Kidney tubule cell (primary cell): ENCODE measurements at regions not wholly inside any gene's neighbourhood (a gene's known extent, or its start where the extent isn't known, plus 50 kb on each side); places are given as distances from the start of the nearest gene placed in this dataset.
"Not testable (repeated sequence)": the region's sequence is repeated elsewhere in the genome, so short reads cannot be mapped to it uniquely, and the experiment has no call there.

ENCODE experiments used
- DNase-seq: peaks from one replicate; pipeline ENCODE4 v3.0.0-alpha.2; 2018; ENCODE audit warnings: low spot score

DNA sequence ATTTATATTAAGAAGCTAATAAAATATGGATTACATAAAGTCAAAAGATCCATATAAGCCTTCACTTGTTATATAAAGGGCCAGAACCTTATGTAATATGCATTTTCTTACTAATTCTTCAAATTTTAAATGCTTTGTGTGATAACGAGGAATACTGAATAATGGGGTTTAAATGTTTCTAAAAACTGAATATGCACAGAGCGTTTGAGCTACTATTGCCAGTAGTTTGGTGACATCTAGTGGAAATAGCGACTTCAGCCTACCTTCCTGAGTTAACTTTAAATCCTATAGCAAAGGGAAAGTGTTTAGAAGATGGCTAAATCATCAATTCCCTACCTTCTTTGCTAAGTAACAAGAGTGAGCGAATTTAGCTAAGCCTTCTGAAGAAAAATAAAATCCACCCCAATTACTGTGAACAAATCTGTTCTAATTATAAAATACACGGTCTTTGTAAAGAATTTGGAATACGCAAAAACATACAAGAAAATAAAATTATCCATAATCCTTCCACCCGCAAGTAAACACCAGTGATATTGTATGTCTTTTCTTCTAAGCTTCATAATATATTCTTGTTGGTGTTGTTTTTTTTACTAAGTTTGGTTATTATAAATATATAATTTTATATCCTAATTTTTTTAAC is 115.5 kb upstream of the G2E3 start:
- peak; percentile 28 for DNase-seq

DNA sequence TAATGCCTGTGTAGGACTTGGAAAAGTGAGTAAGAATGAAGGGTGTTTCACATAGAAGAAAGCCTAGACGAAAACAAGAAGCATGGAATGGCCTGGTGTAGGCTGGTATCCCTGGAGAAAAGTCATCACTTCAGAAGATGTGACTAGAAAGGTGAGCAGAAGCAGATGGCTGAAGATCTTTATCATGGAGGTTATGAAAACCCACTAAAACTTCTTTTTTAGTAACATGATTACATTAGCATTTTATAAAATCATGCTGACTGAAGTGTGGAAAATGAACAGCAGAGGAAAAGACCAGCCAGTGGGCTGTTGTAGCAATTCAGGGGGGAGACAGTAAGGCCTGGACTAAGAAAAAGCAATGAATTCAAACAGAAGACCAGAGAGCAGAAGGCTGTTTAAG is 114.5 kb upstream of the G2E3 start:
- no peak for DNase-seq

DNA sequence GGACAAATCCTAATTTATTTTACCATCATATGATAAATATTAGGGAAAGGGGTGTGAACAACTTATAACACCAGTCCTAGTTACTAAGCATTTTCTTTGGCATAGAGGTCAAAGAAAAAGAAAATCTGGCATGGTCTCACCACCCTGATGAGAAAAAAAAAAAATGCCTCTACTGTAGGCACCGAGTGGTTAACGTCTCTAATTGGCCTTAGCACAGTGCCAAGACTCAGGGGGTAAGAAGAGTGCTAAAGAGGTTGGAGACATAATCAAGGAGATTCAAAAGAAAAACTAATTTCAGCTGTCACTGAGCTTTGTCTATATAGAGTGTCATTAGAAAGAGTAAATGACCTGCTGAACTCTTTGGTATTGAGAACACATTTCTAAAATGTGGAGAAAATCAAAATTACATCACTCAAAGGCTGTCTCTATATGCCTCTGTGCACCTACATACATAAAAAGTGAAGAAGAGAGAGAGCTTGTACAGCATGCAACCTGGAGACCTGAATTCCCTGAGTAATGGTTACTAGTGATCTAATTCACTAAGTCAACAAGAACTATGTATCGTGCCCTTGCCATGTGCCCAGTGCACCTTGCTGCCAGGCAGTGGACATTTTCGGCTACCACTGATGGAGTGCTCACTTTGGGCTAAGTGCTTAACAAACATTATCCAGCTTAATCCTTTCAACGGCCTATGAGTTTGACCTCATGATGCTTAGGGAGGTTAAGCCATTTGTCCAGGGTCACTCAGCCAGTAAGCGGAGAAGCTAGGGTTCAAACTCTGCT is 113.8 kb upstream of the G2E3 start:
- DNase-seq: no peak

DNA sequence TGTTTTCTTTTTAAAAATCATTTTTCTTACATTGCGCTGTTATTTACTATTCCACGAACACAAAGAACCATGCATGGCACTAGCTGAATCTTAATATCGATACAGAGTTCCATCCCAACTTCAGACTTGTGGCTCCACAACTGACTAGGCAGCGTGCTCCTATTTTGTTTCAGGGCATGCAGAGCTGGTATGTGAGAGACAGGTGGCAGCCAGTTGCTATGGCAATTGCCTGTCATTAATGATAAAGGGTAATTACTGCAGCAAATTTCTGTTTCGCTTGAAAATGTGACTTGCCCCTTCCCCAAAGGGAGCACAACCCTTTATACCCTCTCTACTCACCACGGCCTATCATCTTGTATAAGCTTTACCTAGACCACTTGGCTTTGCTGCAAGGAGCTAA is 113.1 kb upstream of the G2E3 start:
- no peak for DNase-seq

DNA sequence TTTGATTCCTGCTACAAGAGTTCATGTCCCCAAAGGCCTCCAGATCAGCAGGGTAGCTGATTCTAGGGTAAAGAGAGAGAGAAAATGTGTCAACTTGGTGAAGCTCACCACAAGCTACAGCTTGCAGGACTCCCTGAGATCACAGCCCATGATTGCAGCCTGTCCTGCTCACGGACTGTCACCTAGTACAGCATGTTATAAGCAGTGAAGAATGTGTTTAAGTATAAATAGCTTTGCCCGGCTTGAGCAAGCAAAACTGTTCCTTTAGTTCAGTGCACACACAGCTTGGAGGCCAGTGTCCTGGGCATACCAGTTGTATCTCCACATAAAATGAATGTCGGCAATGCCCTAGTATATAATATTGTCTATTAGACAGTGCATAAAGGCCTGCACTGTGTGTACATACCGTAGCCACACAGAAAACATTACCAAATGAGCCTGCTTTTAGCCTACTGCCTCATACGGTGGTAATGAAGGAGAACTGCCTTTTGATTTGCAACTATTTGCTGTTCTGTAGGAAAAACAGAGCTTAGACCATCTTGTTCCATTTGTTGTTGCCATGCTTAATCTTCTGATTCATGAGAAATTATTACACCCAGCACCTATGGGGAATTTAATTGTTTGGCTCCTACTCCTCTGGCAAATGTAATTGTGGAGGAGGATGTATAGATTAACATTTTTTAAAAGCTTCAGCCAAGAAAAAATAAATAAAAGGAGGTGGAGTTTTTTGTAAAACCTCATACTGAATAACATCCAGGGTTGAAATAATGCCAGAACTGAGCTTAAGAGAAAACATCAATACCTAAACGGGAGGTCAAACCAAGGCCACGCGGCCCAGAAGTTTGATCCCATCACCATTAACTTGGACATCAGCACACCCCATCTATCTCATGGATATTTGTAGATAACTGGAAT is 108.1 kb upstream of the G2E3 start:
- peak; percentile 13 for DNase-seq

DNA sequence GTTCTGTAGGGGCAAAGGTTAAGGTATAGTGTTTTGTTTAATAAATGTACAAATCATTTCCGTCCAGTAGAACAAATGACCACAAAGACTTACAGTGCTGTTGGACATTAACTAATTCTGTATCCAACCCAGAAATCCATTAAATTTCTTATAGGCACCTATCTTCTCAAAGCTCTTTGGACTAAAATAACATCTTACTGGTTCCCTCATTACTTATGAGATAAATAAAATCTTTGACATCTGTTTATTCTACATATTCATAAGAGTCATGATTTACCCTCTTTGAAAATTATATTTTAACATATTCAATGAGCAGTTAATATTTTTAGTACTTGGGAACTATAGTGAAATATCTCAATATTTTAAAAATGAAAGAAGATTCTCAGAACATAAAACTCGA is 102.7 kb upstream of the G2E3 start:
- no peak for DNase-seq

DNA sequence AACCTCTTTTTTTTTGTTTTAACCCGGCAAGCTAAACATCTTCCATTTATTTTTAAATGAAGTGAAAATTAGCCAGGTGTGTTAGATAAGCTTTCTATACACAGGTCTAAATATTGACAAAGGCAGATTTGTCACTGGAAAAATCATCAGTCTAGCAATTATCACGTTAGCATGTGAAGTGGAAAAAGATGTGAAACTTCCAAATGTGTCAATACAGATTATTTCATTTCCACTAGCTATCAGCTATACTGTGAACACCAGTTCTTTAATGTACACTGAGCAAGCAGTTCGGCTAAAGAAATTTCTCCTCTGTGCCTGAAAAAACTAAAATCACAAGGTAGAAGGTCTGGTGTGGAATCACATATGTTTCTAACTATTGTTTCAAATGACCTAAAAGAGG is 96.6 kb upstream of the G2E3 start:
- no peak for DNase-seq

DNA sequence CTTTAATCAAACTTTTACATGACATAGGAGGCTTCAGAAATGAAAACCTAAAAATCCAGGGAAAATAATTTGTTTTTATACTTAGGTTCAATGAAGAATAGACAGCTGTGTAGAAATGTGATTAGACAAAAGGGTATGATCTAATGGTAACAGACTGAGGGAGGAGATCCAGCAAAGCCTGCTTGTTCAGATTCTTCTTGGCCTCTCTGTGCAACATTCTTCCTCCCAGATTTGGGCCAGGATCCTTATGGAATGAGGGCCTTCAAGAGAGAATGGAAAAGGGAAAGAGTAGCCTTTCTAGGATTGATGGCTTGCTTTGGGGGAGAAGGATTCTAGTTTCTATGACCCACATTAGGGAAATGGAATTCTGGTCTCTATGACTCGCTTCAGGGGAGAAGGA is 94.5 kb upstream of the G2E3 start:
- no peak for DNase-seq

DNA sequence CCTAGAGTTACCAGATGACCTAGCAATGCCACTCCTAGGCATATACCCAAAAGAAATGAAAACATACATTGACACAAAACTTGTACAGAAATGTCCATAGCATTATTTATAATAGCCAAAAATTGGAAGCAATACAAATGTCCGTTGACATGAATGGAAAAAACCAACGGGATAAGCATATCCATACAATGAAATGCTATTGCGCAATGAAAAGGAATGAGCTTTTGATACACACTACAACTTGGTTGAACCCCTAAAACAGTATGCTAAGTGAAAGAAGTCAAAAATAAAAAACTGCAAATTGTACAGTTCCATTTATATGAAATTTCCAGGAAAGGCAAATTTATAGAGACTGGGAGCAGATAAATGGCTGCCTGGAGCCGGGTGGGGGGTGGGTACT is 90.6 kb upstream of the G2E3 start:
- DNase-seq: no peak

DNA sequence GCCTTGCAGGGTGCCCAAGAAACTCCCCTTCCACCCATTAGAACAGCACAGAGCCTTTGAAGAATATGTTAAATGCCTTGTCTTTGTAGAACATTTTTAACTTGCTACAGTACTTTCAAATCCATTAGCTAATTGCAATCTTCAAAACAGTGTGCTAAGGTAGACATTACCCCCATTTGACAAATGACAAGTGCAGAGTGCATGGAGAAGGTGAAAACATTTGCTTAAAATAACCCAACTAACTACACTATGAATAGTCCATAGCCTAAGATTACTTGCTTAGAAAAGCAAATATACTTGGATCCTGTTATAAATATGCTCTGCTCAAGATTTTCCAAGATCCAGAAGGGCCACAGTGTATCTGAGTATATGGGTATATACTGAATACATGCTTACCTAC is 87.0 kb upstream of the G2E3 start:
- DNase-seq: no peak

DNA sequence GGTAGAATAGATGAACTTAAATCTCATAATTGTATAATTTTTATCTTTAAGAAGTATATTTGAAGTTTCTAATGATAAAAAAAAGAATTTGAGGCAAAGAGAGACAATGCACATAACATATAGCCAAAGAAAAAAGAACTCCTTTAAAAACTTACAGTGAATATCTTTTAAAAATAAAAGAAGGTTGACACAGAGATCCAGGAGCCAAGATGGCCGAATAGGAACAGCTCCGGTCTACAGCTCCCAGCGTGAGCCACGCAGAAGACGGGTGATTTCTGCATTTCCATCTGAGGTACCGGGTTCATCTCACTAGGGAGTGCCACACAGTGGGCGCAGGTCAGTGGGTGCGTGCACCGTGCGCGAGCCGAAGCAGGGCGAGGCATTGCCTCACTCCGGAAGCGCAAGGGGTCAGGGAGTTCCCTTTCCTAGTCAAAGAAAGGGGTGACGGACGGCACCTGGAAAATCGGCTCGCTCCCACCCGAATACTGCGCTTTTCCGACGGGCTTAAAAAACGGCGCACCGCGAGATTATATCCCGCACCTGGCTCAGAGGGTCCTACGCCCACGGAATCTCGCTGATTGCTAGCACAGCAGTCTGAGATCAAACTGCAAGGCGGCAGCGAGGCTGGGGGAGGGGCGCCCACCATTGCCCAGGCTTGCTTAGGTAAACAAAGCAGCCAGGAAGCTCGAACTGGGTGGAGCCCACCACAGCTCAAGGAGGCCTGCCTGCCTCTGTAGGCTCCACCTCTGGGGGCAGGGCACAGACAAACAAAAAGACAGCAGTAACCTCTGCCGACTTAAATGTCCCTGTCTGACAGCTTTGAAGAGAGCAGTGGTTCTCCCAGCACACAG is 84.9 kb upstream of the G2E3 start:
- DNase-seq: not testable (repeated sequence)

DNA sequence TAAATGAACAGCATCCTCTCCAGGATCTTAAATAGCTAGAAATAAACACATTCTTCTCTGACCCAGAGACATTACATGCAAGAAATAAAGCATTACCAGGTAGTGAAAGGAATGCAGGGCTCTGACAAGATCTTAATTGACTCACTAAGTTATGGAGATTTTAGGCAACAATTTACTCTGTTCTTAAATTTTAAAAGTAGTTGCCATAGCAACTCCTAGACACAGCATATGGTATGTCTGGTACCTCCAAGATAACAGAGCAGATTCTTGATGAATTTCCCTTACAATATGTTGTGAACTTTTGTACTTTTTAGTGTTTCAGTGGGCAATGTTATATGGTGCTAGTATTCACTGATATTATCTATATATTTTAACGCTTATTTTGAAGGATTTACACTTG is 76.7 kb upstream of the G2E3 start:
- no peak for DNase-seq

DNA sequence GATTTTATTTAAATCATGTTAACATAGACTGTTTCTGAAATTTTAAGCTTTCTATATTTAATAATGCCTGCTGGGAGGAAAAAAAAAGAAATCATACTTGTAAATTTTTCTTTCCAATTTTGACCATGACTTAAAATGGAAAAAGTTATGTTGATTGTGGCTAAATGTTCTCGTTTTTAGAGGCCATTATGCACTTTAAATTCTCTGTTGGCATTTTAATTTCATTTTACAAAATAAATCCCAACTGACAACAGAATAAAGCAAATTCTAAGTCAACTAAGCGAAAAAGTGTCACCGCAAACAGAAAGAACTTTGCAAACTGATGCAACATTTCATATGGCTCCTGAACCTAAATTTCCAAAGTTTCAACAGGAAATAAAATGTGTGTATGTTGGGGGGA is 74.8 kb upstream of the G2E3 start:
- DNase-seq: no peak

DNA sequence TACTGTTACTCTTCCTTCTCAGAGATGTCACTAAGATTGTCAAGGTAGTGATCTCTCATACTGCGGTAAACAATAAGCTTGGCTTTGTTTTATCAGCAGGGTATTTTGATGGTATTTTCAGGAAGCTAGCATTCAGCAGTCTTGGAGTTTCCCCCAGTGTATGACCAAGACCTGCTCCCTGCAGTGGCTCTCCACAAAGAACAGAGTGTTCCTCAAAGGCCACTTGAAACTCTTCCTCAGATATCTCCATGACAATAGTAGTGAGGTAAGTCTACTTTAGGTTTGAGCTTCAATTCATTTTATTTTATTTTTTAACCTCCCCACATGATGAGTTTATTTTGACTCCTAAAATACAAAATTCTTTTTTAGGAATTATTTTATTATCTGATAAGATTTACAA is 74.0 kb upstream of the G2E3 start:
- DNase-seq: no peak

DNA sequence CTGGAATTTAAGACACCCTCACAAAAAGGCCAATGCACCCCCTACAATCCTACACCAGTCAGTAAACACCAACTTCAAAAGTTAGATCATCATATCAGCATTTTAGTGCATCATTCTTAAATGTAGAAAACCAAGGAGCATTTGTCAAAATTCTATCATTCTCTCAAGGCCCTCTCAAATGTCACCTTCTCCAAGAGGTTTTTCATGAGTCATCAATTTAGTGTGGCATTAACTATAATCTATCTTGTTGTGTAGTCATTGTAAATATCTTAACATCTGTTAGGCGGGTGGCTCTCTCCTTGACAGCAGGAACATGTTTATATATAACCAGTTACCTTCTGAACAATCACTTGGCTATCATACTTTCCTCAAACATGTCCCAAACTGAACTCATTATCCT is 62.1 kb upstream of the G2E3 start:
- DNase-seq: no peak

DNA sequence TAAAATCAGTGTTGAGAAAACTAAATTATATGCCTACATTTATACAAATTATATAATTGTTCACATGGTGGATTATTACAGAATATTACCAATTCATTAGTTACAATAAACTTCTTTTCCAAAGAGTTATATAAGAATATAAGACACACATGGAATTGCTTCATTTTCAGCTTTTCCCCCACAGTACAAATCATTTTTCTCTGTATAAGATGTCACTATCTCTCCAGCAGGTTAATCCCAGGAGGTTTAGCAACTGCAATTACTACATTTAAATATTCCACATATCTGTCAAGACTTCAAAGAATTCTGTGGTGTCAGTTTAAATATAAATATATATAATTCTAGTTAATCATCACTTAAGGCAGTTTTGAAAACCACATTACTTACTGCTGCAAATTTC is 59.6 kb upstream of the G2E3 start:
- no peak for DNase-seq

DNA sequence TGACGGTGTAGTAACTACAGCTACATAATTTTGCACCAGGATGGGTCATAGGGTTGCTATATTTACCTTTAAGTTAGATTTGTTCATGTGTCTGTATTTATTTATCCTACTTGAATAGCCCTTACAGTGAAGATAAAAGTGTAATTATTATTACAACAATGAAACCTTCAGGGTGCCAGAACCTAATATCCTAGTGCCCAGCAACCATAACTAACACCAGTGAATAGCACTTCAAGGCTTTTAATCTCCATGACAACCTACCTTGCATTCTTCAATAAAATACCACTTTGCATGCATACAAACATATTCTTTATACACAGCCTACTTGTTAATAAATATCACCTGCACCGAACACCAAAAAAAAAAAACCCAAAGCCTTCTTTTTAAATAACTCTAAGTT is 58.7 kb upstream of the G2E3 start:
- no peak for DNase-seq

DNA sequence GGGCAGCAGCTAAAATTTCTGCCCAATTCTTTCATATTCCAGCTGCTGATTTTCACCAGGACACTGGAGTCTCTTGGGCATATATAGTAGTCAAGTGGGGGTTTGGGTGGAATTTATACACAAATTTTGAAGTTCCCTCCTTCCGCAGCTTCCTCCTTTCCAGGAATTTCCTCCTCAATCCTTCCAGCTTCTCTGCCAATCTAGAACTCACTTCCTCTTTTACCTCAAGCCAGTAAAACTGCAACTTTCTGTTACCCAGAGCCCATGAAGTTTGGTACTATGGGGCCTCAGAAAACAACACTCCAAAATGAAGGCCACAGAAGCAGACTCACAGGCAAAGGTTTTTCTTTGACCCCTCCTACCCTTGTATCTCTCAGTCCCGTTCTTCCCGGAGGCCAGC is 51.7 kb upstream of the G2E3 start:
- DNase-seq: no peak
